ENCODE measurements at regions not wholly inside any gene's neighbourhood (a gene's known extent, or its start where the extent isn't known, plus 50 kb on each side); places are given as distances from the start of the nearest gene placed in this dataset.

DNA sequence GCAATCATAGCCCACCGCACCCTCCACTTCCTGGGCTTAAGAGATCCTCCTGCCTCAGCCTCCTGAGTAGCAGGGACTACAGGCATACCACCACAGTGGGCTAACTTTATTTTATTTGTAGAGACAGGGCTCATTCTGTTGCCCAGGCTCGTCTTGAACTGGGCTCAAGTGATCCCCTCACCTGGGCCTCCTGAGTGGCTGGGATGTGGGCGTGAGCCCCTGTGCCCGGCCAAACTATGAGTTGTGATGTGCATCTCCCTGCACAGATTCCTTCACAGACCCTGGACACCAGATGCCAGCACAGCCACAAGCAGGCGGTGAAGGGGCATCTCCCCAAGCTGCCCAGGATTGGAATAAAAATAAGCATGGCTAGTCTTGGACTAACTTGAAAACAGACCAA lies 244.9 kb upstream of the IRX1 start:
- Histone ChIP-seq H3K36me3 (no peaks in the 10 kb centered on the region), H3K27me3 (no peaks in the 10 kb centered on the region), H3K9me3 (no peaks in the 10 kb centered on the region), H3K27ac (no peak overlapping the region), H3K4me1 (no peaks in the 10 kb centered on the region), H3K4me3 (no peak overlapping the region)
- TF ChIP-seq, protein P1, sequence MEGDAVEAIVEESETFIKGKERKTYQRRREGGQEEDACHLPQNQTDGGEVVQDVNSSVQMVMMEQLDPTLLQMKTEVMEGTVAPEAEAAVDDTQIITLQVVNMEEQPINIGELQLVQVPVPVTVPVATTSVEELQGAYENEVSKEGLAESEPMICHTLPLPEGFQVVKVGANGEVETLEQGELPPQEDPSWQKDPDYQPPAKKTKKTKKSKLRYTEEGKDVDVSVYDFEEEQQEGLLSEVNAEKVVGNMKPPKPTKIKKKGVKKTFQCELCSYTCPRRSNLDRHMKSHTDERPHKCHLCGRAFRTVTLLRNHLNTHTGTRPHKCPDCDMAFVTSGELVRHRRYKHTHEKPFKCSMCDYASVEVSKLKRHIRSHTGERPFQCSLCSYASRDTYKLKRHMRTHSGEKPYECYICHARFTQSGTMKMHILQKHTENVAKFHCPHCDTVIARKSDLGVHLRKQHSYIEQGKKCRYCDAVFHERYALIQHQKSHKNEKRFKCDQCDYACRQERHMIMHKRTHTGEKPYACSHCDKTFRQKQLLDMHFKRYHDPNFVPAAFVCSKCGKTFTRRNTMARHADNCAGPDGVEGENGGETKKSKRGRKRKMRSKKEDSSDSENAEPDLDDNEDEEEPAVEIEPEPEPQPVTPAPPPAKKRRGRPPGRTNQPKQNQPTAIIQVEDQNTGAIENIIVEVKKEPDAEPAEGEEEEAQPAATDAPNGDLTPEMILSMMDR (IDR thresholded peaks at IDR 0.05) = no peak
- peak in 1 of 2 donors; percentile 50 for DNase-seq (ENCODE audit: low spot score in 2 of 2)
- intact Hi-C loops (cut with DNase I) = no loop called here

GRCh38 chr5:3349704-3350565 lies 245.7 kb upstream of the IRX1 start:
- H3K27ac ChIP-seq = no peak overlapping the region
- TF ChIP-seq, protein P1 (IDR thresholded peaks at IDR 0.05) = no peak
- H3K9me3 ChIP-seq = no peaks in the 10 kb centered on the region
- H3K4me1 ChIP-seq = no peaks in the 10 kb centered on the region
- intact Hi-C loops (cut with DNase I) = no loop called here
- no peak overlapping the region for H3K4me3 ChIP-seq
- no peaks in the 10 kb centered on the region for H3K36me3 ChIP-seq
- no peaks in the 10 kb centered on the region for H3K27me3 ChIP-seq
- DNase-seq (ENCODE audit: low spot score in 2 of 2) = peak in 1 of 2 donors; percentile 31

- TF ChIP-seq, protein P1 (IDR thresholded peaks at IDR 0.05) = no peak
- peak in 1 of 2 donors; percentile 34 for DNase-seq (ENCODE audit: low spot score in 2 of 2)
- Histone ChIP-seq H3K4me3 (no peak overlapping the region), H3K4me1 (no peaks in the 10 kb centered on the region), H3K9me3 (no peaks in the 10 kb centered on the region), H3K36me3 (no peaks in the 10 kb centered on the region), H3K27ac (no peak overlapping the region), H3K27me3 (no peaks in the 10 kb centered on the region)
- intact Hi-C loops (cut with DNase I) = no loop called here
Observed at GRCh38 chr5:3348576-3349535, 246.8 kb upstream of the IRX1 start.

DNA sequence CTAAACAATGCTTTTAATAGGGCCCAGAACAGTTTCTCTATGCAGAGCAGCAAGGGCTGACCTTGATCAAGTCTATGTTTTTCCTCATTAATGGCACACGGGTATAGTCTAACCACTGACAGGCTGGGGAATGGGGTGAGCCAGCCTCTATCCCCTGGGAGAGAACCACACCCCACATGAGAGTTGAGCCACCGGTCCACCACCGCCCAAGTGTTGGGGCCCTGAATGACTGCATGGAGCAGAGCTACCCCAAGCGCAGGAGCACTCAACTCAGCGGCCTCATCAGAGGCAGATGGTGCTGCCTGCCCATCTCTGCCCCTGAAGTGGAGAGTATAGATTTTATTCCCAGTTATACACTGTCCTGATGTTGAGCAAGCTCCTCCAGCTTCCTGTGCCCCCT lies 247.9 kb upstream of the IRX1 start:
- DNase-seq (ENCODE audit: low spot score in 2 of 2) = peak in 1 of 2 donors; percentile 50
- H3K4me1 ChIP-seq = no peaks in the 10 kb centered on the region
- TF ChIP-seq, protein P1 (IDR thresholded peaks at IDR 0.05) = no peak
- no peak overlapping the region for H3K27ac ChIP-seq
- H3K27me3 ChIP-seq = no peaks in the 10 kb centered on the region
- no peak overlapping the region for H3K4me3 ChIP-seq
- H3K9me3 ChIP-seq = no peaks in the 10 kb centered on the region
- H3K36me3 ChIP-seq = no peaks in the 10 kb centered on the region
- intact Hi-C loops (cut with DNase I) = no loop called here

DNA sequence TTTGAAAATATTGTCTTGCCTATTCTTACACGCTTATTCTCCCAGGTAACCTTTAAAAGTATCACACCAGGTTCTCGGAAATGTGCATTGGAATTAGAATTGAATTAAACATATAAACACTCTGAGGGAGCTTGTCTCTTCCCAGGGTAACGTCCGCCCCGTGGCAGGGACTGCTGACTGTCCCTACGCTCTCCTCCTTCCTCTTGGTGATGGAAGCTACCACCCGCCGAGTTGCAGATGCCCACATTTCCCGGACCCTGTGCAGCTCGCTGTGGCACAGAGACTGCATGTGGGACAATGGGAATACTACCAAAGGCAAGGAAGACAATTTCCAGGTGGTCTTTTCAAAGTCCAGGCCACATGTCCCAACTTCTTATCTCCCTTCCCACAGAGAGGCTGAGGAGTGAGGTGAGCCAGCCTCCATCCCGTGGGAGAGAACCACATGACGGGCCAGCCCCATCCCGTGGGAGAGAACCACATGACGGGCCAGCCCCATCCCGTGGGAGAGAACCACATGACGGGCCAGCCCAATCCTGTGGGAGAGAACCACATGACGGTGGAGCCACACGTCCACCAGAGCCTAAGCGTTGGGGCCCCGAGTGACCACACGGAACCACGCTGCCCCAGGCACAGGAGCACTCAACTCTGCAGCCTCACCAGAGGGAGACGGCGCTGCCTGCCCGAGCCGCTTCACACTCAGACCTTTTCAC lies 249.4 kb upstream of the IRX1 start:
- Histone ChIP-seq H3K36me3 (no peaks in the 10 kb centered on the region), H3K27ac (no peak overlapping the region), H3K9me3 (no peaks in the 10 kb centered on the region), H3K4me1 (no peaks in the 10 kb centered on the region), H3K4me3 (no peak overlapping the region), H3K27me3 (no peaks in the 10 kb centered on the region)
- DNase-seq (ENCODE audit: low spot score in 2 of 2) = peak in 1 of 2 donors; percentile 25
- intact Hi-C loops (cut with DNase I) = no loop called here
- TF ChIP-seq, protein P1 (IDR thresholded peaks at IDR 0.05) = no peak

Measured in ascending aorta (tissue), 2 donors.